Neural progenitor cell (in vitro differentiated cells): ENCODE measurements at regions not wholly inside any gene's neighbourhood (a gene's known extent, or its start where the extent isn't known, plus 50 kb on each side); places are given as distances from the start of the nearest gene placed in this dataset.

Source experiments
- CTCF ChIP-seq: fragments of 200-600 bp; sonication (generic); IDR thresholded peaks from 2 replicates; pipeline ENCODE4 v1.5.1; 2017; ENCODE audit warnings: antibody characterized with exemption, mild to moderate bottlenecking
- EZH2 ChIP-seq: fragments of 200-600 bp; sonication (generic); IDR thresholded peaks from 2 replicates; pipeline ENCODE4 v1.6.1; 2017; ENCODE audit warnings: antibody characterized with exemption, mild to moderate bottlenecking, moderate library complexity
- EZH2phosphoT487 ChIP-seq: fragments of 200-600 bp; sonication (generic); IDR thresholded peaks from 2 replicates; pipeline ENCODE4 v1.6.1; 2017; ENCODE audit warnings: antibody characterized with exemption

DNA sequence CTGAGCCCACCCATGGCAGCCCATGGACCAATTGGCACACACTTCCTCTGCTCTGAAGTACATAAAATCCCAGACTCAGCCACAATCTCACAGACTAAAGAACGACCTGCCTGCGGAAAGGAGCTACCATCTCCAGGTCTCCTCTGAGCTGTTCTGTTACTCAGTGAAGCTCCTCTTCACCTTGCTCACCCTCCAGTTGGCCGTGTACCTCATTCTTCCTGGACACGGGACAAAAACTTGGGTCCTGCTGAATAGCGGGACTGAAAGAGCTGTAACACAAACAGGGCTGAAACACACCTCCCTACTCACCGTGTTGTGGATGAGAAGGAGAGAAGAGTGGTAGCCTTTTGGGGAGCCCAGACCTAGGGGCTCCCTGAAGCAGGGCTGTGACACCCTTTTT lies 128.7 kb downstream of the GAS1 start:
- no peak for TF ChIP-seq EZH2
- no peak for TF ChIP-seq CTCF
- TF ChIP-seq EZH2phosphoT487 = no peak
